CD14-positive monocyte (primary cell): ENCODE measurements at regions not wholly inside any gene's neighbourhood (a gene's known extent, or its start where the extent isn't known, plus 50 kb on each side); places are given as distances from the start of the nearest gene placed in this dataset.

Experiments used
- DNase-seq, 3 donors: peaks; one replicate each; pipeline ENCODE4 v3.0.0-alpha.2; 2011 to 2022
- H2AFZ ChIP-seq: 2 replicates; pipeline ENCODE4 v1.6.0; 2012; ENCODE audit warnings: mild to moderate bottlenecking, low read depth, low read length, inconsistent platforms; ENCODE audit not compliant: insufficient read depth, poor library complexity, severe bottlenecking
- H3K27ac ChIP-seq, 2 donors: 1 replicate in 1 of 2; 2 replicates in 1 of 2; pipeline ENCODE4 v1.5.1; 2012 to 2013; ENCODE audit warnings: low read length in 2 of 2, control low read depth in 1 of 2, inconsistent platforms in 1 of 2, low read depth in 1 of 2, mild to moderate bottlenecking in 1 of 2
- H3K27me3 ChIP-seq, 2 donors: one replicate each; pipeline versions ENCODE4 v1.6.0 to v1.6.1; 2011 to 2013; ENCODE audit warnings: low read length in 2 of 2; ENCODE audit not compliant: control insufficient read depth in 2 of 2, insufficient read depth in 2 of 2
- H3K36me3 ChIP-seq, 2 donors: replicated peaks in 1 of 2; 1 replicate in 1 of 2; 2 replicates in 1 of 2; pipeline versions ENCODE4 v1.5.1 to v1.6.1; 2012 to 2013; ENCODE audit warnings: low read length in 2 of 2, control low read depth in 1 of 2, inconsistent platforms in 1 of 2, mild to moderate bottlenecking in 1 of 2; ENCODE audit not compliant: insufficient read depth in 2 of 2, control insufficient read depth in 1 of 2
- H3K4me1 ChIP-seq, 2 donors: 1 replicate in 1 of 2; 2 replicates in 1 of 2; pipeline versions ENCODE4 v1.5.1 to v1.6.1; 2012 to 2013; ENCODE audit warnings: low read length in 2 of 2, control low read depth in 1 of 2, inconsistent platforms in 1 of 2, mild to moderate bottlenecking in 1 of 2, moderate library complexity in 1 of 2; ENCODE audit not compliant: insufficient read depth in 2 of 2, control insufficient read depth in 1 of 2
- H3K4me2 ChIP-seq: replicated peaks from 2 replicates; pipeline ENCODE3; 2012; ENCODE audit warnings: low read length, moderate library complexity, mild to moderate bottlenecking; ENCODE audit not compliant: poor library complexity, severe bottlenecking; ENCODE audit errors: extremely low read depth
- H3K4me3 ChIP-seq, 3 experiments: fragments of 200-600 bp in 1 of 3; sonication (generic) in 1 of 3; replicated peaks in 1 of 3; 1 replicate in 2 of 3; 2 replicates in 1 of 3; pipeline ENCODE4 v1.5.1; 2011 to 2013; ENCODE audit warnings: low read length in 3 of 3, mild to moderate bottlenecking in 3 of 3, control low read depth in 2 of 3, low read depth in 2 of 3, inconsistent platforms in 1 of 3, moderate library complexity in 1 of 3
- H3K79me2 ChIP-seq: 2 replicates; pipeline ENCODE4 v1.6.0; 2012; ENCODE audit warnings: mild to moderate bottlenecking, control low read depth, inconsistent platforms, low read length, moderate library complexity; ENCODE audit not compliant: insufficient read depth
- H3K9ac ChIP-seq: 2 replicates; pipeline ENCODE4 v1.6.0; 2017; ENCODE audit warnings: low read length, mild to moderate bottlenecking; ENCODE audit not compliant: insufficient read depth, poor library complexity, severe bottlenecking
- H3K9me3 ChIP-seq, 2 donors: replicated peaks in 1 of 2; 1 replicate in 1 of 2; 2 replicates in 1 of 2; pipeline versions ENCODE4 v1.5.1 to v1.6.1; 2012 to 2013; ENCODE audit warnings: low read length in 2 of 2, control low read depth in 1 of 2; ENCODE audit not compliant: control insufficient read depth in 1 of 2, insufficient read depth in 1 of 2
- H4K20me1 ChIP-seq: 2 replicates; pipeline ENCODE4 v1.6.0; 2012; ENCODE audit warnings: mild to moderate bottlenecking, low read length, control low read depth, moderate library complexity; ENCODE audit not compliant: insufficient read depth
- H3K27ac Mint-ChIP-seq, 7 donors: one replicate each; pipeline ENCODE4 v1.8.0; 2020; ENCODE audit warnings: mild to moderate bottlenecking in 7 of 7, mixed read lengths in 7 of 7, moderate library complexity in 6 of 7, inconsistent platforms in 2 of 7
- H3K27me3 Mint-ChIP-seq, 3 donors: one replicate each; pipeline ENCODE4 v1.8.0; 2021 to 2022; ENCODE audit warnings: low read depth in 3 of 3, mild to moderate bottlenecking in 3 of 3, mixed read lengths in 3 of 3, moderate library complexity in 3 of 3, inconsistent platforms in 1 of 3
- H3K36me3 Mint-ChIP-seq, 2 donors: one replicate each; pipeline ENCODE4 v1.8.0; 2020; ENCODE audit warnings: mixed read lengths in 2 of 2, inconsistent platforms in 1 of 2, mild to moderate bottlenecking in 1 of 2
- H3K4me1 Mint-ChIP-seq: one replicate; pipeline ENCODE4 v1.8.0; 2020; ENCODE audit warnings: mild to moderate bottlenecking, mixed read lengths
- H3K4me3 Mint-ChIP-seq, 2 donors: one replicate each; pipeline ENCODE4 v1.8.0; 2020; ENCODE audit warnings: mild to moderate bottlenecking in 2 of 2, mixed read lengths in 2 of 2, moderate library complexity in 1 of 2
- H3K9me3 Mint-ChIP-seq, 7 donors: one replicate each; pipeline ENCODE4 v1.8.0; 2020 to 2022; ENCODE audit warnings: mixed read lengths in 7 of 7, mild to moderate bottlenecking in 6 of 7, moderate library complexity in 6 of 7, inconsistent platforms in 2 of 7
- CTCF ChIP-seq: fragments of 200-600 bp; IDR thresholded peaks from one replicate; pipeline ENCODE4 v1.8.0; 2022; ENCODE audit warnings: antibody characterized with exemption, mild to moderate bottlenecking
- intact Hi-C, 2 donors: fragments of 100-400 bp; cut with micrococcal nuclease; formaldehyde crosslinking; loops; one replicate each; pipeline versions ENCODE4 v1.15.0 to v1.15.1; 2023

GRCh38 chr3:99006686-99007085 lies 105.2 kb upstream of the DCBLD2 start:
- Mint-ChIP-seq H3K36me3 (no peaks in the 10 kb centered on the region), H3K9me3 (peaks cover 0 to 3% (median 0%) of the 10 kb centered on the region in 7 donors), H3K27me3 (peaks cover 0 to 1% (median 1%) of the 10 kb centered on the region in 3 donors), H3K4me1 (no peaks in the 10 kb centered on the region), H3K4me3 (no peak overlapping the region), H3K27ac (no peak overlapping the region)
- Histone ChIP-seq H3K4me1 (no peaks in the 10 kb centered on the region), H3K4me2 (no peak overlapping the region), H3K9me3 (no peaks in the 10 kb centered on the region), H3K9ac (no peak overlapping the region), H3K79me2 (no peaks in the 10 kb centered on the region), H3K27me3 (no peaks in the 10 kb centered on the region), H2AFZ (no peak overlapping the region), H3K4me3 (no peak overlapping the region), H3K36me3 (no peaks in the 10 kb centered on the region), H4K20me1 (no peaks in the 10 kb centered on the region), H3K27ac (no peak overlapping the region)
- intact Hi-C loops: no loop called here
- no peak for TF ChIP-seq CTCF
- DNase-seq: no peak

GRCh38 chr3:98999675-99000074 lies 98.2 kb upstream of the DCBLD2 start:
- intact Hi-C loops: no loop called here
- H3K4me2 ChIP-seq: no peak overlapping the region
- no peaks in the 10 kb centered on the region for H3K36me3 ChIP-seq
- H3K4me1 Mint-ChIP-seq: no peaks in the 10 kb centered on the region
- no peak overlapping the region for H3K27ac ChIP-seq
- no peak overlapping the region for H3K9ac ChIP-seq
- H3K27me3 ChIP-seq: no peaks in the 10 kb centered on the region
- no peak overlapping the region for H3K4me3 ChIP-seq
- no peaks in the 10 kb centered on the region for H3K4me1 ChIP-seq
- TF ChIP-seq CTCF: no peak
- no peaks in the 10 kb centered on the region for H4K20me1 ChIP-seq
- H3K4me3 Mint-ChIP-seq: no peak overlapping the region
- H2AFZ ChIP-seq: no peak overlapping the region
- no peak for DNase-seq
- H3K27ac Mint-ChIP-seq: no peak overlapping the region
- H3K79me2 ChIP-seq: no peaks in the 10 kb centered on the region
- peaks cover 0 to 3% (median 0%) of the 10 kb centered on the region in 7 donors for H3K9me3 Mint-ChIP-seq
- H3K36me3 Mint-ChIP-seq: no peaks in the 10 kb centered on the region
- H3K9me3 ChIP-seq: no peaks in the 10 kb centered on the region
- H3K27me3 Mint-ChIP-seq: peaks cover 0 to 4% (median 1%) of the 10 kb centered on the region in 3 donors
